Lower leg skin (tissue), 3 donors: ENCODE measurements at regions not wholly inside any gene's neighbourhood (a gene's known extent, or its start where the extent isn't known, plus 50 kb on each side); places are given as distances from the start of the nearest gene placed in this dataset.

Experiments
- CTCF ChIP-seq, 3 donors: fragments of 450-650 bp; IDR thresholded peaks; one replicate each; pipeline ENCODE4 v1.5.1; 2016; ENCODE audit warnings: antibody characterized with exemption in 3 of 3, mild to moderate bottlenecking in 3 of 3, moderate library complexity in 2 of 3
- POLR2A ChIP-seq, 2 donors: fragments of 450-650 bp; IDR thresholded peaks; one replicate each; pipeline ENCODE4 v1.6.1; 2016 to 2017; ENCODE audit warnings: antibody characterized with exemption in 2 of 2, mild to moderate bottlenecking in 1 of 2, moderate library complexity in 1 of 2

DNA sequence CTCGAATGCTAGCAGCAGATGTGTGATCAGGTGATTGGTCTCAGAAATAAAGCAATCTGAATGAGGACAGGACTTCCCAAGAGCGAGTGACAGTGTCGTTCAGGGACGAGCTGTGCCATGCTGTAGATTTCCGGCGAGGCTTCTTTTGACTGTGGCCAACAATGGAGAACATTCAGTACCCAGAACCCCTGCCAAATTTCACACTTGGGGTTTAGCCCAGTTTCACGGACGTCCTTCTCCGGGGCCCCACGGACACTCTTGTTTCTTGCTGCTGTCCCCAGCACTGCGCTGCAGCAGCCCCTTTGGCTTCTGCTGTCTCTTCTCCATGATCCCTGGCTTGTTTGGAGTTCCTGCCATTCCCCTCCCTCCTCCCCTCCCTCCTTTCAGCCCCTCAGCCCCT, 115.1 kb upstream of the GRAMD1B start:
- TF ChIP-seq CTCF (IDR thresholded peaks at IDR 0.05), result no peak
- no peak for TF ChIP-seq POLR2A (IDR thresholded peaks at IDR 0.05)
